ENCODE measurements at regions not wholly inside any gene's neighbourhood (a gene's known extent, or its start where the extent isn't known, plus 50 kb on each side); places are given as distances from the start of the nearest gene placed in this dataset.

DNA sequence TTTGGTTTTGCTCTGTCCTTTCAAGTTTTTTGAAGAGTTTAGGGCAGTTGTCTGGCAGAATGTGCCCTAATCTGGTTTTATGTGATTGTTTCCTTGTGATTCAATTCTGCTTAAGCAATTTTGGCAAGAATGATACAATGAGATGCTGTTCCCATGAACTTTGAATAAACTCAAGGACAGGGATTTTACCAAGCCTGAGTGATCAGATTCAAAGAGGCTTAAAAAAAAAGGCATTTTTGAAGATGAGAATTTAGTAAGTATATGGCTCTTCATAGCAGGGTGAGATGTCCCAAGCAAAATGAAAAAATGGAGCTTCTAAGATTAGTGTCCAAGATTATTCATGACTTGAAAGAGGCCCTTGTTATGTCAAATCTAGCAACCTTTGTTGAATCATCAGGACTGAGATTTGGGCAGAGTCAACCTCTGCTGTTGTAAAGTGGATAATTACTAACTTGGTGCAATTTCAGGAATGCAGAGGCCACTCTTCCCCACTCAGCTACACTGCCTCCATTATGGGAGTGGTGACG, 180.6 kb upstream of the NUDT4 start:
- TF ChIP-seq, protein P1, sequence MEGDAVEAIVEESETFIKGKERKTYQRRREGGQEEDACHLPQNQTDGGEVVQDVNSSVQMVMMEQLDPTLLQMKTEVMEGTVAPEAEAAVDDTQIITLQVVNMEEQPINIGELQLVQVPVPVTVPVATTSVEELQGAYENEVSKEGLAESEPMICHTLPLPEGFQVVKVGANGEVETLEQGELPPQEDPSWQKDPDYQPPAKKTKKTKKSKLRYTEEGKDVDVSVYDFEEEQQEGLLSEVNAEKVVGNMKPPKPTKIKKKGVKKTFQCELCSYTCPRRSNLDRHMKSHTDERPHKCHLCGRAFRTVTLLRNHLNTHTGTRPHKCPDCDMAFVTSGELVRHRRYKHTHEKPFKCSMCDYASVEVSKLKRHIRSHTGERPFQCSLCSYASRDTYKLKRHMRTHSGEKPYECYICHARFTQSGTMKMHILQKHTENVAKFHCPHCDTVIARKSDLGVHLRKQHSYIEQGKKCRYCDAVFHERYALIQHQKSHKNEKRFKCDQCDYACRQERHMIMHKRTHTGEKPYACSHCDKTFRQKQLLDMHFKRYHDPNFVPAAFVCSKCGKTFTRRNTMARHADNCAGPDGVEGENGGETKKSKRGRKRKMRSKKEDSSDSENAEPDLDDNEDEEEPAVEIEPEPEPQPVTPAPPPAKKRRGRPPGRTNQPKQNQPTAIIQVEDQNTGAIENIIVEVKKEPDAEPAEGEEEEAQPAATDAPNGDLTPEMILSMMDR (conservative IDR thresholded peaks at IDR 0.05; ENCODE audit: low read depth, low read length), result no peak
- no peak for TF ChIP-seq EZH2 (IDR thresholded peaks at IDR 0.05; ENCODE audit: borderline replicate concordance, low read depth, low read length, poor library complexity, severe bottlenecking)
